Fibroblast of the aortic adventitia (primary cell): ENCODE measurements at regions not wholly inside any gene's neighbourhood (a gene's known extent, or its start where the extent isn't known, plus 50 kb on each side); places are given as distances from the start of the nearest gene placed in this dataset.

Source experiments
- DNase-seq: peaks from one replicate; pipeline ENCODE4 v3.0.0-alpha.2; 2010; ENCODE audit warnings: low read depth
- H3K4me3 ChIP-seq: 2 replicates; pipeline ENCODE4 v1.5.1; 2011; ENCODE audit warnings: low read depth, mild to moderate bottlenecking, control low read depth, low read length, moderate library complexity
- CTCF ChIP-seq: IDR thresholded peaks from 2 replicates; pipeline ENCODE4 v1.5.1; 2011; ENCODE audit warnings: mild to moderate bottlenecking, low read length, control low read depth, inconsistent platforms; ENCODE audit not compliant: insufficient read depth

- TF ChIP-seq CTCF = no peak
- H3K4me3 ChIP-seq = no peak overlapping the region
- DNase-seq = no peak
Measured at GRCh38 chr14:97283426-97283825, 486.2 kb downstream of the VRK1 start.

- no peak overlapping the region for H3K4me3 ChIP-seq
- TF ChIP-seq CTCF = no peak
Measured at GRCh38 chr14:97283841-97284240, 486.7 kb downstream of the VRK1 start.

GRCh38 chr14:97287956-97288355 lies 490.8 kb downstream of the VRK1 start:
- no peak for TF ChIP-seq CTCF
- DNase-seq = no peak
- H3K4me3 ChIP-seq = no peak overlapping the region

More at GRCh38 chr14:97283841-97284240, 486.7 kb downstream of the VRK1 start:
- DNase-seq = no peak

GRCh38 chr14:97290065-97290464 lies 492.9 kb downstream of the VRK1 start:
- H3K4me3 ChIP-seq = no peak overlapping the region
- TF ChIP-seq CTCF = no peak
- no peak for DNase-seq

- no peak for TF ChIP-seq CTCF
- no peak overlapping the region for H3K4me3 ChIP-seq
- DNase-seq = no peak
Measured at GRCh38 chr14:97290977-97291376, 493.8 kb downstream of the VRK1 start.

GRCh38 chr14:97293659-97294058 lies 496.5 kb downstream of the VRK1 start:
- DNase-seq = no peak

More at GRCh38 chr14:97293659-97294058, 496.5 kb downstream of the VRK1 start:
- H3K4me3 ChIP-seq = no peak overlapping the region
- no peak for TF ChIP-seq CTCF
